HEK293 (cell line): ENCODE measurements at regions not wholly inside any gene's neighbourhood (a gene's known extent, or its start where the extent isn't known, plus 50 kb on each side); places are given as distances from the start of the nearest gene placed in this dataset.

Source experiments
- CTCF ChIP-seq: fragments of 450-650 bp; formaldehyde crosslinking; IDR thresholded peaks from 2 replicates; pipeline ENCODE4 v1.5.1; 2016; ENCODE audit warnings: missing biosample characterization, missing genetic modification characterization
- KLF16 ChIP-seq: fragments of 450-650 bp; formaldehyde crosslinking; IDR thresholded peaks from 2 replicates; pipeline ENCODE4 v1.5.1; 2017; ENCODE audit warnings: missing biosample characterization, missing genetic modification characterization
- ZNF239 ChIP-seq: fragments of 450-650 bp; formaldehyde crosslinking; IDR thresholded peaks from 2 replicates; pipeline ENCODE4 v1.5.1; 2016; ENCODE audit warnings: missing biosample characterization, missing genetic modification characterization
- ZNF426 ChIP-seq: fragments of 450-650 bp; formaldehyde crosslinking; IDR thresholded peaks from 2 replicates; pipeline ENCODE4 v1.5.1; 2017; ENCODE audit warnings: missing biosample characterization, missing genetic modification characterization, mild to moderate bottlenecking, inconsistent platforms, moderate library complexity
- ZNF600 ChIP-seq: fragments of 450-650 bp; formaldehyde crosslinking; IDR thresholded peaks from 2 replicates; pipeline ENCODE4 v1.5.1; 2016; ENCODE audit warnings: missing biosample characterization, missing genetic modification characterization
- ZSCAN5A ChIP-seq: fragments of 450-650 bp; formaldehyde crosslinking; IDR thresholded peaks from 2 replicates; pipeline ENCODE4 v1.5.1; 2016; ENCODE audit warnings: missing biosample characterization, missing genetic modification characterization

DNA sequence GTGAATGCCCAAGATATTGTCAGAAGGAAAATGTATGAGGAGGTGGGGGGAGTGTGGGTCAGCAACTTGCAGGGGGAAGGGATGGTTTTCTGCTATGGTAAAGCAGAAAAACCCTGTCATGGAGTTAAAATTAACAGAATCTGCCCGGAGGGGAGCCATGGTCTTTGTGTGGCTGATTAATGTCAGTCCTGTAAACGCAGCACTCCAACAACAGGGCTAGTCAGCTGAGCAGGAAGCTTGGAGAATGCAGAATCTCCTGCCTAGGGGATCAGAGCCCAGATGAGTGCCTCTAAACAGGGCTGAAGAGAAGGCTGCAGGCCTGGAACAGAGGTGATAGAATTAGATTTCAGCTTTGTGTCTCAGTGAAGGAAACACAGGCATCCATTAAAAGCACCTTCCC, 140.9 kb upstream of the MTNR1B start:
- TF ChIP-seq CTCF (tag by site-specific recombination), result no peak
- TF ChIP-seq KLF16 (tag by site-specific recombination), result no peak
- TF ChIP-seq ZNF600 (tag by site-specific recombination), result no peak
- TF ChIP-seq ZNF239 (tag by site-specific recombination), result no peak
- TF ChIP-seq ZNF426, result no peak
- no peak for TF ChIP-seq ZSCAN5A (tag by site-specific recombination)
